Right lobe of liver (tissue), 6 donors: ENCODE measurements at regions not wholly inside any gene's neighbourhood (a gene's known extent, or its start where the extent isn't known, plus 50 kb on each side); places are given as distances from the start of the nearest gene placed in this dataset.
A peak's percentile ranks its signal among the peaks of the same experiment; 100 is the strongest.

ENCODE experiments used
- ATAC-seq, 4 donors: fragments of 200-7000 bp; cut with Tn5 transposase; one replicate each; pipeline ENCODE4 v1.9.1; 2020; ENCODE audit warnings: mild to moderate bottlenecking in 4 of 4, moderate library complexity in 4 of 4
- DNase-seq, 3 donors: peaks; one replicate each; pipeline ENCODE4 v3.0.0-alpha.2; 2020
- H3K27ac ChIP-seq, 3 donors: fragments of 200-600 bp; one replicate each; pipeline ENCODE4 v1.8.0; 2022
- H3K27me3 ChIP-seq, 2 donors: fragments of 200-600 bp; one replicate each; pipeline ENCODE4 v1.8.0; 2022
- H3K36me3 ChIP-seq, 4 donors: fragments of 200-600 bp; sonication (generic) in 1 of 4; one replicate each; pipeline versions ENCODE4 v1.5.1 to v1.8.0; 2017 to 2022; ENCODE audit warnings: control low read depth in 1 of 4
- H3K4me1 ChIP-seq, 4 donors: fragments of 200-600 bp; sonication (generic) in 1 of 4; one replicate each; pipeline versions ENCODE4 v1.5.1 to v1.8.0; 2017 to 2022; ENCODE audit warnings: control low read depth in 1 of 4
- H3K4me3 ChIP-seq, 3 donors: fragments of 200-600 bp; one replicate each; pipeline ENCODE4 v1.8.0; 2022
- H3K9me3 ChIP-seq, 4 donors: fragments of 200-600 bp; sonication (generic) in 1 of 4; one replicate each; pipeline versions ENCODE4 v1.5.1 to v1.8.0; 2017 to 2022; ENCODE audit warnings: control low read depth in 1 of 4
- CTCF ChIP-seq, 4 donors: fragments of 200-600 bp in 3 of 4; fragments of 450-650 bp in 1 of 4; IDR thresholded peaks; one replicate each; pipeline versions ENCODE4 v1.5.1 to v1.8.0; 2016 to 2022; ENCODE audit warnings: antibody characterized with exemption in 4 of 4, mild to moderate bottlenecking in 2 of 4
- POLR2A ChIP-seq: fragments of 450-650 bp; IDR thresholded peaks from one replicate; pipeline ENCODE4 v1.6.1; 2017; ENCODE audit warnings: antibody characterized with exemption, mild to moderate bottlenecking
- WGBS: methylation state at CpG from one replicate; pipeline ENCODE4 v1.1.6; 2018; ENCODE audit warnings: low coverage, low lambda C conversion rate; ENCODE audit not compliant: insufficient coverage; ENCODE audit errors: missing lambda C conversion rate; 5-methylcytosine and 5-hydroxymethylcytosine counted together
- intact Hi-C, 2 donors: fragments of 100-400 bp; cut with DNase I; formaldehyde crosslinking; loops; one replicate each; pipeline versions ENCODE4 v1.11.2 to v1.14.1; 2022
- donor health status: DM: no; HTN: yes; CAD: no.
- donor health status: DM: no; HTN: no; CAD: no.
- donor health status: DM: no; HTN: no; CAD: no.
- donor health status: DM: no; HTN: yes; CAD: no.
- donor health status: DM: no; HTN: yes; CAD: no.

- TF ChIP-seq CTCF (IDR thresholded peaks at IDR 0.05) (no peak), POLR2A (no peak)
- ATAC-seq (no peak), DNase-seq (no peak)
- WGBS: 42% methylated on average over 2 of the region's 2 CpGs
- Histone ChIP-seq H3K27me3 (no peaks in the 10 kb centered on the region), H3K4me1 (peaks cover 0 to 9% (median 0%) of the 10 kb centered on the region in 4 donors), H3K4me3 (no peak overlapping the region), H3K27ac (no peak overlapping the region), H3K9me3 (no peaks in the 10 kb centered on the region), H3K36me3 (no peaks in the 10 kb centered on the region)
- intact Hi-C loops: no loop called here
Observed at GRCh38 chr16:17939122-17939536, 397.4 kb downstream of the NPIPA8 start.

- Histone ChIP-seq H3K4me3 (no peak overlapping the region), H3K27ac (no peak overlapping the region), H3K4me1 (peaks cover 0 to 9% (median 0%) of the 10 kb centered on the region in 4 donors), H3K36me3 (no peaks in the 10 kb centered on the region), H3K27me3 (no peaks in the 10 kb centered on the region), H3K9me3 (no peaks in the 10 kb centered on the region)
- DNase-seq (no peak), ATAC-seq (no peak)
- TF ChIP-seq CTCF (IDR thresholded peaks at IDR 0.05): no peak
- TF ChIP-seq POLR2A: no peak
- 80% methylated on average over 3 of the region's 3 CpGs for WGBS
- intact Hi-C loops: no loop called here
Observed at GRCh38 chr16:17938546-17938945, 398.0 kb downstream of the NPIPA8 start.

- no peak for TF ChIP-seq POLR2A
- no peak for TF ChIP-seq CTCF (IDR thresholded peaks at IDR 0.05)
Observed at GRCh38 chr16:17936766-17937402, 399.7 kb downstream of the NPIPA8 start.

GRCh38 chr16:17930280-17930679 is 406.3 kb downstream of the NPIPA8 start:
- no peak for TF ChIP-seq CTCF (IDR thresholded peaks at IDR 0.05)
- TF ChIP-seq POLR2A: no peak
- Histone ChIP-seq H3K9me3 (no peaks in the 10 kb centered on the region), H3K4me1 (no peaks in the 10 kb centered on the region), H3K4me3 (no peak overlapping the region), H3K27ac (no peak overlapping the region), H3K36me3 (no peaks in the 10 kb centered on the region), H3K27me3 (no peaks in the 10 kb centered on the region)
- 44% methylated on average over 1 of the region's 1 CpG for WGBS
- ATAC-seq (no peak), DNase-seq (no peak)
- intact Hi-C loops: no loop called here

More at GRCh38 chr16:17936766-17937402, 399.7 kb downstream of the NPIPA8 start:
- DNase-seq: no peak
- no peak overlapping the region for H3K27ac ChIP-seq
- no peak overlapping the region for H3K4me3 ChIP-seq
- H3K9me3 ChIP-seq: no peaks in the 10 kb centered on the region
- peak in 2 of 4 donors; percentile 49 to 57 for ATAC-seq
- intact Hi-C loops: no loop called here
- H3K27me3 ChIP-seq: no peaks in the 10 kb centered on the region
- peaks cover 0 to 9% (median 0%) of the 10 kb centered on the region in 4 donors for H3K4me1 ChIP-seq
- WGBS: 26% methylated on average over 5 of the region's 6 CpGs
- no peaks in the 10 kb centered on the region for H3K36me3 ChIP-seq
